A673 (cell line): ENCODE measurements at regions not wholly inside any gene's neighbourhood (a gene's known extent, or its start where the extent isn't known, plus 50 kb on each side); places are given as distances from the start of the nearest gene placed in this dataset.

Source experiments
- BruUV-seq: library from RNA; stranded (reverse); fragments of 400-500 nt; replicated peaks from 2 replicates; lab custom pipeline; 2021; lab: Mats Ljungman, UMichigan
- CTCF ChIA-PET: fragments of 300-600 bp; sonication (Branson Sonifier 250); formaldehyde crosslinking; loops from one replicate; lab custom pipeline; 2022; ENCODE audit warnings: antibody characterized with exemption; lab: Charles Lee
- POLR2A ChIA-PET: fragments of 300-600 bp; sonication (Branson Sonifier 250); formaldehyde crosslinking; loops from one replicate; lab custom pipeline; 2022; ENCODE audit warnings: antibody characterized with exemption; ENCODE audit not compliant: low non-redundant PET; lab: Charles Lee
- DNase-seq: peaks from one replicate; pipeline ENCODE4 v3.0.0-alpha.2; 2015; ENCODE audit warnings: low spot score
- H3K27ac ChIP-seq: fragments of 200-600 bp; sonication (generic); 2 replicates; pipeline ENCODE4 v1.5.1; 2016; ENCODE audit warnings: mixed run types, low read depth, mild to moderate bottlenecking, mixed read lengths, antibody characterized with exemption, low read length; ENCODE audit not compliant: poor library complexity, severe bottlenecking
- H3K27me3 ChIP-seq: fragments of 200-600 bp; sonication (generic); replicated peaks from 2 replicates; pipeline ENCODE4 v1.6.1; 2017; ENCODE audit warnings: mixed run types, low read depth, mild to moderate bottlenecking, mixed read lengths, antibody characterized with exemption, low read length; ENCODE audit not compliant: insufficient read depth, poor library complexity
- H3K36me3 ChIP-seq: fragments of 200-600 bp; sonication (generic); 2 replicates; pipeline ENCODE4 v1.6.1; 2016; ENCODE audit warnings: mixed run types, mild to moderate bottlenecking, mixed read lengths, antibody characterized with exemption, low read length; ENCODE audit not compliant: insufficient read depth, poor library complexity, severe bottlenecking
- H3K4me1 ChIP-seq: fragments of 200-600 bp; sonication (generic); 2 replicates; pipeline ENCODE4 v1.6.1; 2017; ENCODE audit warnings: mixed run types, mild to moderate bottlenecking, mixed read lengths, antibody characterized with exemption, low read length; ENCODE audit not compliant: insufficient read depth, poor library complexity, severe bottlenecking
- H3K4me3 ChIP-seq: fragments of 200-600 bp; sonication (generic); 2 replicates; pipeline ENCODE4 v1.5.1; 2016; ENCODE audit warnings: low read depth, mixed run types, mild to moderate bottlenecking, mixed read lengths, low read length; ENCODE audit not compliant: poor library complexity, severe bottlenecking
- H3K9me3 ChIP-seq: fragments of 200-600 bp; sonication (generic); 2 replicates; pipeline ENCODE4 v1.6.1; 2016; ENCODE audit warnings: mixed run types, low read depth, mild to moderate bottlenecking, mixed read lengths, antibody characterized with exemption, low read length; ENCODE audit not compliant: poor library complexity, severe bottlenecking
- EZH2 ChIP-seq: fragments of 200-600 bp; sonication (generic); IDR thresholded peaks from 2 replicates; pipeline ENCODE4 v1.6.1; 2017; ENCODE audit warnings: borderline replicate concordance, low read depth, mild to moderate bottlenecking, mixed read lengths, antibody characterized with exemption, low read length; ENCODE audit not compliant: poor library complexity, severe bottlenecking
- intact Hi-C: fragments of 100-400 bp; cut with micrococcal nuclease; formaldehyde crosslinking; loops from one replicate; pipeline ENCODE4 v1.10.0; 2022; ENCODE audit not compliant: unreplicated experiment
- TF ChIP-seq, protein P1 (sequence below): fragments of 300-800, 200-600 bp; sonication (generic); conservative IDR thresholded peaks from 2 replicates; pipeline ENCODE4 v1.5.1; 2017; ENCODE audit warnings: low read depth, mild to moderate bottlenecking, antibody characterized with exemption, low read length, moderate library complexity, mixed read lengths

- Histone ChIP-seq H3K9me3 (no peaks in the 10 kb centered on the region), H3K27ac (no peak overlapping the region), H3K4me3 (no peak overlapping the region), H3K4me1 (no peaks in the 10 kb centered on the region), H3K27me3 (peaks cover 5% of the 10 kb centered on the region), H3K36me3 (no peaks in the 10 kb centered on the region)
- intact Hi-C loops = no loop called here
- no TSS peak for BruUV-seq
- POLR2A ChIA-PET = no interaction called here
- TF ChIP-seq, protein P1, sequence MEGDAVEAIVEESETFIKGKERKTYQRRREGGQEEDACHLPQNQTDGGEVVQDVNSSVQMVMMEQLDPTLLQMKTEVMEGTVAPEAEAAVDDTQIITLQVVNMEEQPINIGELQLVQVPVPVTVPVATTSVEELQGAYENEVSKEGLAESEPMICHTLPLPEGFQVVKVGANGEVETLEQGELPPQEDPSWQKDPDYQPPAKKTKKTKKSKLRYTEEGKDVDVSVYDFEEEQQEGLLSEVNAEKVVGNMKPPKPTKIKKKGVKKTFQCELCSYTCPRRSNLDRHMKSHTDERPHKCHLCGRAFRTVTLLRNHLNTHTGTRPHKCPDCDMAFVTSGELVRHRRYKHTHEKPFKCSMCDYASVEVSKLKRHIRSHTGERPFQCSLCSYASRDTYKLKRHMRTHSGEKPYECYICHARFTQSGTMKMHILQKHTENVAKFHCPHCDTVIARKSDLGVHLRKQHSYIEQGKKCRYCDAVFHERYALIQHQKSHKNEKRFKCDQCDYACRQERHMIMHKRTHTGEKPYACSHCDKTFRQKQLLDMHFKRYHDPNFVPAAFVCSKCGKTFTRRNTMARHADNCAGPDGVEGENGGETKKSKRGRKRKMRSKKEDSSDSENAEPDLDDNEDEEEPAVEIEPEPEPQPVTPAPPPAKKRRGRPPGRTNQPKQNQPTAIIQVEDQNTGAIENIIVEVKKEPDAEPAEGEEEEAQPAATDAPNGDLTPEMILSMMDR = no peak
- no peak for TF ChIP-seq EZH2
- CTCF ChIA-PET = no interaction called here
- DNase-seq = no peak
Observed at GRCh38 chr11:57971272-57972012, 52.2 kb upstream of the OR9Q1 start.

DNA sequence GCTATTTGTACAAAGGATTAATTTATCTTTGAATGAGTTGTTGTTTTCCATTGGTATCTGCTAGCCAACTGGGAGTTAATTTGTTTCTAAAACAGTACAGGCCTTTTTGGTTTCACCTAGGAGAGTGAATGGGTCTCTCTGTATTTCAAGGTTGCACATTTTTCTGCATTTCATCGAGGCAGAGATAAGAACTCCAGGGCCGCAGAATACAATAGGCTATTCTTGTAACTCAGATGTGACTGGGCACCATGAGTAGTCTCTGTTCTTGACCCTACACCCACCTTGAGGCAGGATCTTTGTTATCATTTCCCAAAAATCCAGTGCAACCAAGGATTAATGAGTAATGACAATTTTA, 51.7 kb upstream of the OR9Q1 start:
- no peak for DNase-seq
- intact Hi-C loops = no loop called here
- CTCF ChIA-PET = no interaction called here
- TF ChIP-seq, protein P1 = no peak
- TF ChIP-seq EZH2 = no peak
- BruUV-seq = no TSS peak
- POLR2A ChIA-PET = interaction anchor here (0.6 kb wide), 1 partner anchor 15 kb away, joined by 3 read pairs; no protein-coding TSS in a partner anchor
- no peak overlapping the region for H3K27ac ChIP-seq
- H3K9me3 ChIP-seq = no peaks in the 10 kb centered on the region
- no peak overlapping the region for H3K4me3 ChIP-seq
- H3K27me3 ChIP-seq = peaks cover 5% of the 10 kb centered on the region
- H3K4me1 ChIP-seq = no peaks in the 10 kb centered on the region
- no peaks in the 10 kb centered on the region for H3K36me3 ChIP-seq
